KMS-11 (cell line): ENCODE measurements at regions not wholly inside any gene's neighbourhood (a gene's known extent, or its start where the extent isn't known, plus 50 kb on each side); places are given as distances from the start of the nearest gene placed in this dataset.

Experiments
- H2AFZ ChIP-seq: fragments of 200-600 bp; sonication (generic); 2 replicates; pipeline ENCODE4 v1.6.1; 2016; ENCODE audit warnings: antibody characterized with exemption, mixed run types, low read depth
- H3K27ac ChIP-seq: fragments of 200-600 bp; sonication (generic); 2 replicates; pipeline ENCODE4 v1.6.1; 2016; ENCODE audit warnings: mild to moderate bottlenecking, mixed run types
- H3K27me3 ChIP-seq: fragments of 200-600 bp; sonication (generic); 2 replicates; pipeline ENCODE4 v1.6.1; 2017; ENCODE audit warnings: mild to moderate bottlenecking, low read depth, mixed run types, moderate library complexity; ENCODE audit not compliant: insufficient read depth
- H3K36me3 ChIP-seq: fragments of 200-600 bp; sonication (generic); 2 replicates; pipeline ENCODE4 v1.6.1; 2017; ENCODE audit warnings: mild to moderate bottlenecking, mixed run types; ENCODE audit not compliant: insufficient read depth
- H3K4me1 ChIP-seq: fragments of 200-600 bp; sonication (generic); 2 replicates; pipeline ENCODE4 v1.6.1; 2016; ENCODE audit warnings: mild to moderate bottlenecking, low read depth, mixed run types; ENCODE audit not compliant: poor library complexity, severe bottlenecking
- H3K4me2 ChIP-seq: fragments of 200-600 bp; sonication (generic); 2 replicates; pipeline ENCODE4 v1.7.0; 2016; ENCODE audit warnings: mild to moderate bottlenecking, mixed run types
- H3K4me3 ChIP-seq: fragments of 200-600 bp; sonication (generic); IDR thresholded peaks from 2 replicates; pipeline ENCODE4 v1.6.1; 2017; ENCODE audit warnings: low read depth, low read length, mixed read lengths; ENCODE audit not compliant: insufficient read depth
- H3K79me2 ChIP-seq: fragments of 200-600 bp; sonication (generic); 2 replicates; pipeline ENCODE4 v1.6.1; 2016; ENCODE audit warnings: low read depth, mixed run types; ENCODE audit not compliant: insufficient read depth
- H3K9ac ChIP-seq: fragments of 200-600 bp; sonication (generic); 2 replicates; pipeline ENCODE4 v1.6.1; 2016; ENCODE audit warnings: mild to moderate bottlenecking, mixed run types
- H4K20me1 ChIP-seq: fragments of 200-600 bp; sonication (generic); 2 replicates; pipeline ENCODE4 v1.6.1; 2016; ENCODE audit warnings: mild to moderate bottlenecking, mixed run types; ENCODE audit not compliant: insufficient read depth
- TF ChIP-seq, protein P1 (sequence below): fragments of 200-600 bp; sonication (generic); conservative IDR thresholded peaks from 2 replicates; pipeline ENCODE4 v1.6.1; 2017; ENCODE audit warnings: low read depth, mild to moderate bottlenecking, antibody characterized with exemption, low read length, moderate library complexity, mixed read lengths

DNA sequence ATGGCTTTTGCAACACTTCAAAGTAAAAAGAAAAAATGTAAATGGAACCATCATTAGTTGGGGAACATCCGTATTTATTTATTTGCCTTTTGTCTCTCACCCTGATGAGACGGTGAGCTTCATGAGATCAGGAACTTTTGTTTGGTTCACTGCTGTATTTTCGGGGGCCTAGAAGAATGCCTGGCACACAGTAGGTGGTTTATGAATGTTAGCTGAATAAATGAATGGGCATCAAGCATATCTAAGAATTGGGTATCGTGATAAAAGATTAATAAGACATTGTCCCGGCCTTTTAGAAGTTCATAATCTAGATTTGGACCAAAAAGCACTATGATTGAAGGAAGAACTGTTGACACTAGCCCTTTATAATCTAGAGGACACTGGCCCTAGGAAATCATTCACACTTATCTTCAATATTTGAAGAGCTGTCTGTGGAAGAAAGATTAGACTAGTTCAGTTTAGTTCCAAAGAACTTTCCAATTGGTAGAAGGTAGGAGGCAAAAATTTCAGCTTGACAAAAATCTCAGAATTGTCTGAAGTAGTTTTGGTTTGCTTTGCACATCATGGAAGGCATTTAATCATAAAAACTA is 70.3 kb upstream of the CD83 start:
- no peak overlapping the region for H3K4me3 ChIP-seq
- no peak overlapping the region for H3K9ac ChIP-seq
- no peaks in the 10 kb centered on the region for H3K36me3 ChIP-seq
- no peaks in the 10 kb centered on the region for H3K4me1 ChIP-seq
- no peak overlapping the region for H2AFZ ChIP-seq
- H3K27me3 ChIP-seq: no peaks in the 10 kb centered on the region
- TF ChIP-seq, protein P1, sequence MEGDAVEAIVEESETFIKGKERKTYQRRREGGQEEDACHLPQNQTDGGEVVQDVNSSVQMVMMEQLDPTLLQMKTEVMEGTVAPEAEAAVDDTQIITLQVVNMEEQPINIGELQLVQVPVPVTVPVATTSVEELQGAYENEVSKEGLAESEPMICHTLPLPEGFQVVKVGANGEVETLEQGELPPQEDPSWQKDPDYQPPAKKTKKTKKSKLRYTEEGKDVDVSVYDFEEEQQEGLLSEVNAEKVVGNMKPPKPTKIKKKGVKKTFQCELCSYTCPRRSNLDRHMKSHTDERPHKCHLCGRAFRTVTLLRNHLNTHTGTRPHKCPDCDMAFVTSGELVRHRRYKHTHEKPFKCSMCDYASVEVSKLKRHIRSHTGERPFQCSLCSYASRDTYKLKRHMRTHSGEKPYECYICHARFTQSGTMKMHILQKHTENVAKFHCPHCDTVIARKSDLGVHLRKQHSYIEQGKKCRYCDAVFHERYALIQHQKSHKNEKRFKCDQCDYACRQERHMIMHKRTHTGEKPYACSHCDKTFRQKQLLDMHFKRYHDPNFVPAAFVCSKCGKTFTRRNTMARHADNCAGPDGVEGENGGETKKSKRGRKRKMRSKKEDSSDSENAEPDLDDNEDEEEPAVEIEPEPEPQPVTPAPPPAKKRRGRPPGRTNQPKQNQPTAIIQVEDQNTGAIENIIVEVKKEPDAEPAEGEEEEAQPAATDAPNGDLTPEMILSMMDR: no peak
- H3K79me2 ChIP-seq: no peaks in the 10 kb centered on the region
- no peak overlapping the region for H3K27ac ChIP-seq
- no peaks in the 10 kb centered on the region for H4K20me1 ChIP-seq
- no peak overlapping the region for H3K4me2 ChIP-seq

DNA sequence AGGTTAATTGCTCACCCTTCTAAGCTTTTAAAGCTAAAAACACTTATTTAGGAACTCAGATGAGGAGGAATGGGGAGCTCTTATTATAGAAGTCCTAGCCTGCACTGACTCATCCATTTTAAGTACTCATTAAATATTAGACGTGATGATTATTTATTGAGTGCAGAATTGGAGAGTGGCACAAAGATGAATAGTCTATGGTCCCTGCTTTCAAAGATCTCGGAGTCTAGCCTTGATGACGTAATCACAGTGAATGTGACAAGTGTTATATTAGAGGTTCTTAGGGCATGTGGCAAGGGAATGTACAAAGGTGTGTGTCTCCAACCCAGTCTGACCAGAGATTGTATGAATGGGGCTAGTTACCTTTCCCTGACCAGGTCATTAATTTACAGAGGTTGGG is 68.7 kb upstream of the CD83 start:
- no peak overlapping the region for H2AFZ ChIP-seq
- H3K36me3 ChIP-seq: no peaks in the 10 kb centered on the region
- H3K79me2 ChIP-seq: no peaks in the 10 kb centered on the region
- no peaks in the 10 kb centered on the region for H4K20me1 ChIP-seq
- no peak overlapping the region for H3K27ac ChIP-seq
- H3K4me1 ChIP-seq: no peaks in the 10 kb centered on the region
- H3K9ac ChIP-seq: no peak overlapping the region
- no peaks in the 10 kb centered on the region for H3K27me3 ChIP-seq
- H3K4me2 ChIP-seq: no peak overlapping the region
- TF ChIP-seq, protein P1: no peak
- H3K4me3 ChIP-seq: no peak overlapping the region

DNA sequence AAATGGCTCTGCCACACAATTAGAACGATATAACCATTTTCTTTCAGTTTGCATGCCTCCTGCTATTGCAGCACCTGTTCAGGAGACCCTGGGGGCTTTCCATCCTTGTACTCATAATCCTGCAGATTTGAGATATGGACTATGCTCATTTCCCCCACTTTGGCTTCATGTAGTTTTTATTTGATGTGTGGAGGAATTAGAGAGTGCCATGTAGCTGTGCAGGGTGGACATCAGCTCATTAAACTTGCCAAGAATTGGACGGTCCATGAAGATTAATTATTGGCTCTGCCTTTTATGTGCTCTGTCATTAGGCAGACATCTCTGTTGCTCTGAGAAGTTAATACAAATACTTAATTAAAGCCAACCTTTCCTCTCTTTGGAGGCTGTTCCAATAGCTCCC is 66.2 kb upstream of the CD83 start:
- no peaks in the 10 kb centered on the region for H3K36me3 ChIP-seq
- no peak overlapping the region for H3K4me3 ChIP-seq
- H4K20me1 ChIP-seq: no peaks in the 10 kb centered on the region
- H3K4me1 ChIP-seq: no peaks in the 10 kb centered on the region
- no peaks in the 10 kb centered on the region for H3K27me3 ChIP-seq
- no peaks in the 10 kb centered on the region for H3K79me2 ChIP-seq
- TF ChIP-seq, protein P1: no peak
- no peak overlapping the region for H3K9ac ChIP-seq
- H3K4me2 ChIP-seq: no peak overlapping the region
- H3K27ac ChIP-seq: no peak overlapping the region
- H2AFZ ChIP-seq: no peak overlapping the region

DNA sequence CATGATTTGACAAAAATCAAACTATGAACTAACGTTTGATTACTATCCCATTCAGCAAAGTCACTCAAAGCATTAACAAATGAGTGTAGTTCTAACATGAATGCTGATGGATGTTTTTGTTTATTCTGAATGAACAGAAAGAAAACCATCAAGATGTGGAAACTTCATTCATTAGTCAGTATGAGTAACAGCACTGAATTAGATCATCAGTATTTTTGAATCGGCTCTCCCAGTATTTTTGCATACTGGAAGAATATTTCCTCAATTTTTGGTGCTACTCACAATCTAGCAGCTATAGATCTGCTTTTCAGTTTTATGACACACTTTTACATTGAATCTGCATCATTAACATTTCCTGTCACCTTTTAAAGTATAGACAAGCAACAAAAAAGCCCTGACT is 63.8 kb upstream of the CD83 start:
- Histone ChIP-seq H3K4me2 (no peak overlapping the region), H3K27ac (no peak overlapping the region), H4K20me1 (no peaks in the 10 kb centered on the region), H3K79me2 (no peaks in the 10 kb centered on the region), H3K27me3 (no peaks in the 10 kb centered on the region), H3K36me3 (no peaks in the 10 kb centered on the region), H3K9ac (no peak overlapping the region), H3K4me1 (no peaks in the 10 kb centered on the region), H3K4me3 (no peak overlapping the region), H2AFZ (no peak overlapping the region)
- TF ChIP-seq, protein P1: no peak
